Sciatic nerve (tissue), 2 donors: ENCODE measurements at regions not wholly inside any gene's neighbourhood (a gene's known extent, or its start where the extent isn't known, plus 50 kb on each side); places are given as distances from the start of the nearest gene placed in this dataset.

Source experiments
- ATAC-seq: fragments of 200-7000 bp; cut with Tn5 transposase; one replicate; pipeline ENCODE4 v1.9.1; 2020; ENCODE audit warnings: mild to moderate bottlenecking, moderate library complexity
- DNase-seq: peaks from one replicate; pipeline ENCODE4 v3.0.0-alpha.2; 2020; ENCODE audit warnings: low spot score
- intact Hi-C: fragments of 100-400 bp; cut with DNase I; formaldehyde crosslinking; loops from one replicate; pipeline ENCODE4 v1.14.2; 2022
- donor health status: DM: no; HTN: no; CAD: no.
- donor health status: DM: no; HTN: no; CAD: no.

GRCh38 chr17:65477600-65477999, 83.8 kb downstream of the AXIN2 start:
- DNase-seq (no peak), ATAC-seq (no peak)
- intact Hi-C loops, result no loop called here

DNA sequence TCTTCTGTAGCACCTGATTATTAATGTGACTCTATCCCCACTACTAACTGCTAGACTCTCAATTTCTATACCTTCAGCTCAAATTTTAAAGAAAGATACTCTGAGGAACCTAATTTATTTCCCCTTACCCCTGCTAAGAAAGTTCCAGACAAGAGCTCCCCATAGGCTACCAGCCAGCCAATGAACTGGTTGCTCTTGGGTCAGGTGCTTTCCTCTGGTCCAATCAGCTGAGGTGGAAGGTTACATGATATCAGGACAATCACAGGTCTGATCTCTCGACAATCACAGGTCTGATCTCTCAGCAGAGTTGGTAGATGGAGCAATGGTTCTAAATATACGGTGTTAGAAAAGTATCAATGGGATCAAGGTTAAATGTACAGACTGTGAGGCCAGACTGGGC, 86.8 kb downstream of the AXIN2 start:
- no peak for DNase-seq
- no peak for ATAC-seq
- intact Hi-C loops, result no loop called here

DNA sequence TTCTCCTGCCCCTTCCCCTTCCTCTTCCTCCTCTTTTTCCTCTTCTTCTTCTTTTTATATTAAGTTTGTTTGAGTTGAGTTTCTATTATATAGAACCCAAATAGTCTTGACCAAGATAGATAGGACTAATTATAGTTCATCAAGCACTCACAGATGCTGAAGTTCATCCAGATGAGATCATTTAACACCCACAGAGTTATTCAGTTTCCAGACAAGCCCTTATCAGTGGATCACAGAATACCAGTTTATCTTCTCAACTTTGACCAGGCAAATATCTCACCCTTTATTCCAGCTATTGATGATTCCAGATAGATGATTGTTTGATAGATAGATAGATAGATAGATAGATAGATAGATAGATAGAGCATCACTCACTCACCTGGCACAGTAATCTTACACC, 87.5 kb downstream of the AXIN2 start:
- ATAC-seq (no peak), DNase-seq (no peak)
- intact Hi-C loops, result no loop called here

DNA sequence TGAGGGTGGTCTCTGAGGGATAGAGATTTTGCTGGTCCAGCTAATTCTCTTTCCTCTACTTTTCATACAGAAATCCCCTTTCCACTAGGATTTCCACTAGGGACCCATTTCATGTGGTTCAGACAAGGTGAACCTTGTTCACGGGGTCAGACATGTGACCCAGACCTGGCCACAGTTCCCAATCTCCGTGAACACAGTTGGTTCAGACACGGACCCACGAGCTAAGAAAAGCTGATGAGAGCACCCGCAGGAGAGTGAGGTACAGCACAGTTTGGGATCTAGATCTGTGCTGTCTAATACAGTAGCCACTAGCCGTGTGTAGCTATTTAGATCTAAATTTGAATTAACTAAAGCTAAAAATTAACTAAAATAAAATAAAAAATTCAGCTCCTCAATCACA, 88.1 kb downstream of the AXIN2 start:
- ATAC-seq (no peak), DNase-seq (no peak)
- intact Hi-C loops, result no loop called here

- ATAC-seq (peak; percentile 71), DNase-seq (no peak)
- intact Hi-C loops, result no loop called here
Observed at GRCh38 chr17:65472666-65473309, 88.7 kb downstream of the AXIN2 start.

GRCh38 chr17:65470783-65471182, 90.7 kb downstream of the AXIN2 start:
- DNase-seq, result no peak
- no peak for ATAC-seq
- intact Hi-C loops, result no loop called here

- DNase-seq, result no peak
- no peak for ATAC-seq
- intact Hi-C loops, result no loop called here
Observed at GRCh38 chr17:65468321-65468720, 93.1 kb downstream of the AXIN2 start.

- intact Hi-C loops, result no loop called here
- DNase-seq (no peak), ATAC-seq (no peak)
Observed at GRCh38 chr17:65467156-65467555, 94.3 kb downstream of the AXIN2 start.

DNA sequence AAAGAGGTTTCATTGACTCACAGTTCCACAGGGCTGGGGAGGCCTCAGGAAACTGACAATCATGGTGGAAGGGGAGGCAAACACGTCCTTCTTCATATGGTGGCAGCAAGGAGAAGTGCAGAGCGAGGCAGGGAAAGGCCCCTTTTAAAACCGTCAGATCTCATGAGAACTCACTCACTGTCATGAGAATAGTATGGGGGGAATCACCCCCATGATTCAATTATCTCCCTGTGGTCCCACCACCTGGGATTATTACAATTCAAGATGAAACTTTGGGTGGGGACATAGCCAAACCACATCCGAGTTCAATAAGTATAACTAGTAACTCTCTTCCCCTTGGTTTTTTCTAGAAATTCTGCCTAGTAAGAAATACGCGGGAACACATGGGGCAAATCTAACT, 94.9 kb downstream of the AXIN2 start:
- ATAC-seq, result no peak
- intact Hi-C loops, result no loop called here
- no peak for DNase-seq

- intact Hi-C loops, result no loop called here
- DNase-seq (no peak), ATAC-seq (peak; percentile 32)
Observed at GRCh38 chr17:65463242-65463641, 98.2 kb downstream of the AXIN2 start.

DNA sequence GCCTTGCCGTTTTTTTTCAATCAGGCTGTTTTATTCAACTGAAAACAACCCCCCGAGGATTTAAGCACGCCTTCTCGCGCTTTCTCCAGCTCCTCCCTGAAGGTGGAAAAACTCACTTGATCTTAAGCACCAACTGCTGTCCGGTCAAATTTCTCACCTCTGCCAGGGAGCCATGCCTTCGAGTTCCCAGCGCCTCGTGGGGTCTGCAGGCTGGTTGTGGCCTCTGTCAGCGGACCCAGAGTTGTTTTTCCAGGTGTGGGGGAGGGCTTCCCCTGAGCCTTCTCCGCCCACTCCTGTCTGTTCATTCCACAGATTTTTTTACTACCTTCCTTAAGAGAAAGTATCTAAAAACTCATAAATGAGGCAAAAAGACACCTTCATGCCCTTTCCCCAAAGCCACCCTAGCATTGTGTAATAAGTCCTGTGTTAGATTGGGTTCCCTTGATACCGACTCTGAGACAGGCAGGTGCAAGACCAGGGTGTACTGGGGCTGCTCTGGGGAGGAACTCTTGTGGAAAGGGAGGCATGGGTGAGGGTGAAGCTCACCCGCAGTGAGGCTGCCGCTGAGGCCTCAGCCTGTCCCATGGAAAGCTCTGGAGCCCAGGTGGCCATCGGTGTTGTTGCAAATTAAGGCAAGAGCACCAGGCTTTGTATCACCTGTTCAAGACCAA, 101.6 kb downstream of the AXIN2 start:
- no peak for ATAC-seq
- DNase-seq, result no peak
- intact Hi-C loops, result no loop called here

DNA sequence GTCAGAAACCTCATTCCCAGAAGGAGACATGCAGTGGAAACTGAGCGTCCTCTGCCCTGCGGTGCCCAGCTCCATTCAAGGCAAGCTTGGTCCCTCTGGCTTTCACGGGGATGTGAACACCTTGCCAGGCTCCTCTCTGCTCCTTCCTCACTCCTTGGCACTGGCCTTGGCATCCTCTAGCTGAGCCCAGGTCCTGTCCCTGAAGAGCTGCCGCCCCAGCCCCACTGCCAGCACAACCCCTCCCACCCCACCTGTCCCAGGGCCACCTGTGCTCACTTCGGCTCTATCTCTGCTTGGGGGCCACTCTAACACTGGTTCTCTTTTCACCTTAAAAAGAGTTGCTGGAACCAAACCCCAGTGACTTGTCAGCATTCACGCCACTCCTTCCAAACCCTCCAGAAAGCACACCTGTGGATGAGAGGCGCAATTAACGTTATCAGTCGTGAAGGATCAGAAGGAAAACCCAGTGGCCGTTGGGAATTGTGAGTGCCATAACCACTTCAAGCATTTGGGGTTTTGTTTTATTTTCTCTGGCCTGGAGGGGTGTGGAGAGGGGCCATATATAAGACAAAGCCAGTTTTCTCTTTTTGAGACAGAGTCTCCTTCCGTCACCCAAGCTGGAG, 103.7 kb downstream of the AXIN2 start:
- DNase-seq (no peak), ATAC-seq (no peak)
- intact Hi-C loops, result no loop called here

DNA sequence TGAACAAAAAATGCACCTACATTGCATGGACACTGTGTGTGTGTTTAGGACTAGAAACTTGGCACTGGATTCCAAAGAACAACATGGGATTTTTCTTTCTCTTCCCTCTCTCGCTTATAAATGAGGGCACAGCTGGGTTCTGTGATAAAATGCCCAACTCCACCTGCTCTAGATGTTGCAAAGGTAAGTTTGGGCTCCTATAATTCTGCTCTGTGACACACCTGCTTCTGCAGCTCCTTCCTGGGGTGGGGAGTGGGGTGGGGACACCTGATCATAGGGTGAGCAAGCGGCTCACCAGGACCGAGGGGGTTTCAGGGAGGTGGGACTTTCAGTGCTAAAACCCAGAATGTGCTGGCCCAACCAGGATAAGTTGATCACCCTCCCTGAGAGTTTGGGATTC, 104.3 kb downstream of the AXIN2 start:
- DNase-seq (no peak), ATAC-seq (no peak)
- intact Hi-C loops, result no loop called here

DNA sequence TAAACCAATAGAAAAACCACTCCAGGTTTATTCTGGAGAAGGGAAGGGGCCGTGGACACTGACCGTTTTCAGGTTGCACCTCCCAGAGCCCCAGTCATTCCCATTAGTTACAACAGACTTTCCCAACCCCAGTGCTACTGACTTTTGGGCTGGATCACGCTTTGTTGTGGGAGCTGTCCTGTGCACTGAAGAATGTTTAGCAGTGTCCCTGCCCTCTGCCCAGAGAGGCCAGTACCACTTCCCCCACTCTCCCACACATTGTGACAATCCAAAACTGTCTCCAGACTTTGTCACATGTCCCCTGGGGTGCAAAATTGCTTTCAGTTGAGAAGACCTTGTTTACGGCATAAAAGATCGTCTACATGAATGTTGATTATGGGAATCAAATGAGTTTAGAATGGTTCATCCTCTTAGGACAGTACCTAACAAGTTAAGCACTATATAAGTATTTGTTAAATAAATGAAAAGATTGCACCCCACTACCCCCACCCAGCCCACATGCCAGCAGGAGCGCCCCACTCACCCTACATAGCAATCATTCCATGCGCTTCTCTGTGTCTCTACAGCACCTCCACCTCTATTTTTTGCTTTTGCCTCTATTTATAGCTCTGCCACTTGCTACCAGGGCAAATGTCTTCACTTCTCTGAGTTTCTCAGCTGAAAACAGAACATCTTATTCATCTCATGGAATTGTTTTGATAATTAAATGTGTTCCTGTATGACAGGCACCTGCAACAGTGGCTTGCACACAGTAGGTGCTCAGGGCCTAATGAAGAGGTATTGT, 104.9 kb downstream of the AXIN2 start:
- DNase-seq (no peak), ATAC-seq (peak; percentile 48)
- intact Hi-C loops, result no loop called here

DNA sequence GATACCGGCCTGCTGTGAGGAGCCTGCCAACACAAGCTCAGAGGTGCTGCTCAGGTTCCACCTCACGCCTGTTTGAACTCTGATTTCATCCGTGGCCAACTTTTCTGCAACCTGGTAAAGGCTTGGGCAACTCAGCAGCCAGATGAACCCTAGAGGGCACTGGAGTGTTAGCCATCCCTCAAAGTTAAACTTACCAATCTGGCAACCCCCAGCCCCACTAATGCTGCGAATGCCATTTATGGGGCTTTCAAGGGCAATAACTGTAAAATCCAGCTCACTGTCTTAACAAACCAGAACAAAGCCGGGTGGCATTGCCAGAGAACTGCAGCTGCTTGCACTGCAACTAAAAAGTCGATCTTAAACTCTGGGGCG, 105.5 kb downstream of the AXIN2 start:
- peak; percentile 20 for ATAC-seq
- no peak for DNase-seq

DNA sequence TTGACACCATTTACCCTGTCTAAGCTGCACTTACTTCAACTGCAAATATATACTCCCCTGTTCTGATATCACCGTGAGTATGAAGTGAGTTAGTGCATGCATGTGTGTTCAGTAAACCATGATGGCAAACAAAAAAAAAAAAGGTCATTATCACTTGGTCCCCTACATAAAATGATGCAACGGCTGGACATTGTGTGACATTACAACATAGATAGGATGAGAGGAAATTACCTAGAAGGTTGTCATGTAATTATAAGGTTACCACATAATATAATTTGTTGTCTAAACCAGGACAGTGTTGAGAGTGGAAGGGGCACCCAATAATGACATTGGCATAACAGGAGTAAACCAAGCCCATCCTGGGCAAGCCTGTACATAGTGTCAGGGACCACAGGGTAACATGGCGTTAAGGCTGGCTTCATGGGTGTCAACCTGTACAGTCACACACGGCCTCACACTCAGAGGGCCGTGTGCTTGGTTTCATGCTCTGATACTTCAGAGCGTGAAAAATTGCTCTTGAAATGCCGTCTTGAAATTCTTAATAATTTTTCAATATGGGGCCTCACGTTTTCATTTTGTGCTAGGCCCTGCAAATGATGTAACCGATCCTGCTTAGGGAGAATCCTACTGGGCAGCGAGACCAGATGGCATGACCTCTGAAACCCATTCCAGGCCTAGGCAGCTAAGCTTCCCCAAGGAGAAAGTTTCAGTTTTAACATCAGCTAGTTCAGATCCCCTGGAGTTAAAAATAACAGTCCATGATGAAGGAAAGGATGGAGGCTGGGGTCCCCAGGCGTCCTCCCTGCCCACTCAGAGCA, 106.1 kb downstream of the AXIN2 start:
- ATAC-seq (no peak), DNase-seq (no peak)
- intact Hi-C loops, result no loop called here

More for the DNA sequence above, 105.5 kb downstream of the AXIN2 start:
- intact Hi-C loops, result no loop called here

DNA sequence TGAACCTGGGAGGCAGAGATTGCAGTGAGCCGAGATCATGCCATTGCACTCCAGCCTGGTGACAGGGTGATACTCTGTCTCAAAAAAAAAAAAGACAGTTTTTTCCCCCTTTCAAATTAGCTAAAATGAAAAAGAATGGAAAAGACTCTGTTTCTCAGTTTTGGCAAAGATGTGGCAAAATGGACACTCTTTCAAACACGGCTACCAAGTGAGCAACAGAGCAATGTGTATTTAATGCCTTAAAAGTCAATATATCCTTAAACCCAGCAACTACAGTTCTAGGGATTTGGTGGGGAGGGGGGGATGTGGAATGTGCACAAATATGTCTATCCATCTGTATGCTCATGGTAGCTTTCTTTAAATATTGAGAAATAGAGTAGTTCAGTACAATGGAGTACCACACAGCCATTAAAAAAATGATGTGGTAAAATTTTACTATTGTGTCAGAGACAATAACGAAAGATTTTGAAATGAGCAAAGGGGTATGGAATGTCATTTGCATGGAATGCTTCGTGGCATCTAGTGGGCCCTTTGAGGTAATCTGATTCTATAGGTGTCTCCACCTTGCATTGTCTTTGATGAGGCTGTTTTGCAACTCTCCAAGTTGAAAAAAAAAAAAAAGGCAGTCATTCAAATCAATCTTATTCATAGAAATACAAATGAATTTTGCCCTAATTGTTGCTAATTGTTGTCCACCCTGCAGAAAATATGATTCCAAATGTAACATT, 108.1 kb downstream of the AXIN2 start:
- intact Hi-C loops, result no loop called here
- no peak for DNase-seq

DNA sequence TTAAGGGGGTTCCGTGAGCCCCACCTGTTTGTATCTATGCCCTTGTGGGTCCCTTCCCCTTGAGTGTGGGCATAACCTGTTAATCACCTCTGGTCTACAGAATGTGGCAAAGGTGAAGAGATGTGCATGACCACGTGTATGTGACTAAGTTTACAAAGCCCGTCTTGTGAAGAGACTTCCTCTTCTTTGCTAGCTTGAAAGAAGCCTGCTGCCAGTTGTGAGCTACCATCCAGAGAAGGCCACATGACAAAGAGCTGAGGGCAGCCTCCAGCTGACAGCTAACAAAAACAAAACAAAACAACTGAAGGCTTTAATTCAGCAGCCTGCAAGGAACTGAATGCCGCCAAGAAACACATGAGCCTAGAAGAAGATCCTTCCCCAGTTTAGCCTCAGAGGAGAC, 112.0 kb downstream of the AXIN2 start:
- DNase-seq (no peak), ATAC-seq (no peak)
- intact Hi-C loops, result no loop called here

More for the DNA sequence above, 108.1 kb downstream of the AXIN2 start:
- ATAC-seq, result no peak

- intact Hi-C loops, result no loop called here
- DNase-seq (no peak), ATAC-seq (no peak)
Observed at GRCh38 chr17:65447823-65448222, 113.6 kb downstream of the AXIN2 start.
